SK-N-SH (cell line): ENCODE measurements at regions not wholly inside any gene's neighbourhood (a gene's known extent, or its start where the extent isn't known, plus 50 kb on each side); places are given as distances from the start of the nearest gene placed in this dataset.

Source experiments
- CTCF ChIA-PET: fragments of 300-600, 350-600 bp; formaldehyde crosslinking; extraction: SDS; loops from one replicate; lab custom pipeline; 2021; lab: Yijun Ruan, JAX
- POLR2A ChIA-PET: fragments of 350-600 bp; sonication (Branson Sonifier 250); formaldehyde crosslinking; extraction: SDS; loops from one replicate; lab custom pipeline; 2020; ENCODE audit warnings: antibody characterized with exemption, inconsistent platforms; lab: Yijun Ruan, JAX
- DNase-seq: peaks from one replicate; pipeline ENCODE4 v3.0.0; 2012
- H2AFZ ChIP-seq: fragments of 200-600 bp; sonication (generic); 2 replicates; pipeline ENCODE4 v1.8.1; 2016; ENCODE audit warnings: antibody characterized with exemption, mild to moderate bottlenecking, low read depth
- H3F3A ChIP-seq: fragments of 200-600 bp; sonication (generic); replicated peaks from 2 replicates; pipeline ENCODE3; 2016; ENCODE audit warnings: antibody characterized with exemption, mild to moderate bottlenecking; ENCODE audit not compliant: insufficient read depth
- H3K27ac ChIP-seq, 2 experiments: fragments of 200-500 bp in 1 of 2; fragments of 200-600 bp in 1 of 2; sonication (Bioruptor generic) in 1 of 2; sonication (generic), shearing (Covaris generic) in 1 of 2; 2 replicates each; pipeline versions ENCODE4 v1.5.1 to v1.6.1; 2014 to 2016; ENCODE audit warnings: low read depth in 2 of 2, inconsistent platforms in 1 of 2, low read length in 1 of 2, mild to moderate bottlenecking in 1 of 2, mixed read lengths in 1 of 2
- H3K27me3 ChIP-seq: fragments of 200-600 bp; sonication (generic), shearing (Covaris generic); 2 replicates; pipeline ENCODE4 v1.6.1; 2016; ENCODE audit warnings: mixed run types; ENCODE audit not compliant: insufficient read depth
- H3K36me3 ChIP-seq, 2 experiments: fragments of 200-500 bp in 1 of 2; fragments of 200-600 bp in 1 of 2; sonication (Bioruptor generic) in 1 of 2; sonication (generic) in 1 of 2; replicated peaks in 1 of 2; 2 replicates each; pipeline versions ENCODE3 to v1.5.1; 2014 to 2016; ENCODE audit warnings: low read length in 1 of 2, mild to moderate bottlenecking in 1 of 2; ENCODE audit not compliant: insufficient read depth in 2 of 2, control insufficient read depth in 1 of 2
- H3K4me1 ChIP-seq, 2 experiments: fragments of 200-500 bp in 1 of 2; fragments of 200-600 bp in 1 of 2; sonication (Bioruptor generic) in 1 of 2; sonication (generic), shearing (Covaris generic) in 1 of 2; 2 replicates each; pipeline versions ENCODE4 v1.5.1 to v1.6.1; 2014 to 2016; ENCODE audit warnings: low read depth in 1 of 2, low read length in 1 of 2, mixed run types in 1 of 2; ENCODE audit not compliant: insufficient read depth in 2 of 2, control insufficient read depth in 1 of 2
- H3K4me2 ChIP-seq: fragments of 200-600 bp; sonication (generic), shearing (Covaris generic); 2 replicates; pipeline ENCODE4 v1.6.1; 2017; ENCODE audit warnings: mixed run types
- H3K4me3 ChIP-seq, 2 experiments: fragments of 200-500 bp in 1 of 2; fragments of 200-600 bp in 1 of 2; sonication (Bioruptor generic) in 1 of 2; sonication (generic), shearing (Covaris generic) in 1 of 2; 2 replicates each; pipeline versions ENCODE4 v1.5.1 to v1.8.1; 2014 to 2016; ENCODE audit warnings: low read depth in 2 of 2, inconsistent platforms in 1 of 2, low read length in 1 of 2, mild to moderate bottlenecking in 1 of 2, mixed read lengths in 1 of 2, moderate library complexity in 1 of 2
- H3K79me2 ChIP-seq: fragments of 200-600 bp; sonication (generic); 2 replicates; pipeline ENCODE4 v1.8.1; 2017; ENCODE audit warnings: mild to moderate bottlenecking; ENCODE audit not compliant: insufficient read depth
- H3K9ac ChIP-seq: fragments of 200-600 bp; sonication (generic); 2 replicates; pipeline ENCODE4 v1.6.1; 2017; ENCODE audit warnings: mixed run types
- H3K9me2 ChIP-seq: fragments of 200-600 bp; sonication (generic); 2 replicates; pipeline ENCODE4 v1.6.1; 2017; ENCODE audit warnings: mixed run types
- H3K9me3 ChIP-seq: fragments of 200-600 bp; sonication (generic); 2 replicates; pipeline ENCODE4 v1.6.1; 2017; ENCODE audit warnings: mixed run types, mild to moderate bottlenecking, moderate library complexity
- H4K20me1 ChIP-seq: fragments of 200-600 bp; sonication (generic); 2 replicates; pipeline ENCODE4 v1.6.1; 2017; ENCODE audit warnings: mild to moderate bottlenecking, mixed run types; ENCODE audit not compliant: insufficient read depth
- CHD2 ChIP-seq: fragments of 150-350 bp; IDR thresholded peaks from 2 replicates; pipeline ENCODE4 v1.6.1; 2018; ENCODE audit warnings: low read length; ENCODE audit not compliant: partially characterized antibody
- CTCF ChIP-seq: fragments of 200-600 bp; sonication (generic); IDR thresholded peaks from 2 replicates; pipeline ENCODE4 v1.6.1; 2017; ENCODE audit warnings: antibody characterized with exemption, mild to moderate bottlenecking, moderate library complexity
- EP300 ChIP-seq, 2 experiments: IDR thresholded peaks; 2 replicates each; pipeline versions ENCODE4 v1.4.0 to v1.6.1; 2012; ENCODE audit warnings: borderline replicate concordance in 1 of 2, low read depth in 1 of 2, low read length in 1 of 2
- FOXJ3 ChIP-seq: sonication (generic); formaldehyde crosslinking; IDR thresholded peaks from 2 replicates; pipeline ENCODE4 v1.5.1; 2020; ENCODE audit warnings: mild to moderate bottlenecking, missing genetic modification reagents
- GABPA ChIP-seq: IDR thresholded peaks from 2 replicates; pipeline ENCODE4 v1.4.0; 2012; ENCODE audit warnings: low read depth, mild to moderate bottlenecking
- GATA2 ChIP-seq: sonication (generic); formaldehyde crosslinking; IDR thresholded peaks from 2 replicates; pipeline ENCODE4 v1.5.0; 2020; ENCODE audit warnings: mild to moderate bottlenecking, missing genetic modification reagents
- JUND ChIP-seq: IDR thresholded peaks from 2 replicates; pipeline ENCODE4 v1.4.0; 2012
- MXI1 ChIP-seq: IDR thresholded peaks from 2 replicates; pipeline ENCODE4 v1.6.1; 2012; ENCODE audit warnings: mild to moderate bottlenecking, low read depth, low read length, improper control_type of control experiment
- NFIC ChIP-seq: IDR thresholded peaks from 2 replicates; pipeline ENCODE4 v1.4.0; 2012; ENCODE audit warnings: borderline replicate concordance
- RAD21 ChIP-seq: IDR thresholded peaks from 2 replicates; pipeline ENCODE4 v1.6.1; 2012; ENCODE audit warnings: mild to moderate bottlenecking, low read length
- RXRA ChIP-seq: IDR thresholded peaks from 2 replicates; pipeline ENCODE4 v1.4.0; 2012; ENCODE audit warnings: low read depth, mild to moderate bottlenecking, borderline replicate concordance
- SMC3 ChIP-seq: IDR thresholded peaks from 2 replicates; pipeline ENCODE4 v1.6.1; 2012; ENCODE audit warnings: low read depth, low read length, improper control_type of control experiment
- TCF12 ChIP-seq: IDR thresholded peaks from 2 replicates; pipeline ENCODE4 v1.4.0; 2012
- TEAD4 ChIP-seq: IDR thresholded peaks from 2 replicates; pipeline ENCODE4 v1.4.0; 2012; ENCODE audit warnings: mild to moderate bottlenecking, borderline replicate concordance; ENCODE audit not compliant: insufficient read depth
- YY1 ChIP-seq: IDR thresholded peaks from 2 replicates; pipeline ENCODE4 v1.4.0; 2012; ENCODE audit warnings: low read depth, mild to moderate bottlenecking
- WGBS: methylation state at CpG from one replicate; pipeline ENCODE4 v1.1.6; 2017; ENCODE audit warnings: low lambda C conversion rate; 5-methylcytosine and 5-hydroxymethylcytosine counted together
- TF ChIP-seq, protein P1 (sequence below): IDR thresholded peaks from 2 replicates; pipeline ENCODE4 v1.4.0; 2012; ENCODE audit warnings: low read depth
- TF ChIP-seq, protein P2 (sequence below): IDR thresholded peaks from 2 replicates; pipeline ENCODE4 v1.6.1; 2012; ENCODE audit warnings: mild to moderate bottlenecking, low read depth, low read length, moderate library complexity

- no peak overlapping the region; a peak in 1 of 4 replicates for H3K4me3 ChIP-seq
- 0% methylated on average over 1 of the region's 1 CpG for WGBS
- ChIA-PET POLR2A (no interaction called here), CTCF (no interaction called here)
- H3K4me2 ChIP-seq, result no peak overlapping the region
- no peaks in the 10 kb centered on the region for H4K20me1 ChIP-seq
- H3K9ac ChIP-seq, result no peak overlapping the region
- H3F3A ChIP-seq, result peaks cover 5% of the 10 kb centered on the region
- H3K36me3 ChIP-seq, result no peaks in the 10 kb centered on the region
- H3K9me2 ChIP-seq, result no peaks in the 10 kb centered on the region
- peak; percentile 31; the same call in 1 of the 2 replicates for TF ChIP-seq NFIC
- TF ChIP-seq GABPA, result no peak
- peak in 1 of 2 experiments; percentile 21; a peak in 1 of 4 replicates for TF ChIP-seq EP300 (IDR thresholded peaks at IDR 0.05; ENCODE audit: borderline replicate concordance in 1 of 2, low read depth in 1 of 2, low read length in 1 of 2)
- peak; percentile 78 for TF ChIP-seq CTCF
- TF ChIP-seq YY1, result no peak
- no peak for TF ChIP-seq CHD2
- TF ChIP-seq TCF12, result peak; percentile 50; the same call in 1 of the 2 replicates
- peak; percentile 53 for TF ChIP-seq SMC3
- TF ChIP-seq MXI1, result no peak
- TF ChIP-seq TEAD4, result no peak
- TF ChIP-seq RAD21, result peak; percentile 78
- TF ChIP-seq, protein P1, sequence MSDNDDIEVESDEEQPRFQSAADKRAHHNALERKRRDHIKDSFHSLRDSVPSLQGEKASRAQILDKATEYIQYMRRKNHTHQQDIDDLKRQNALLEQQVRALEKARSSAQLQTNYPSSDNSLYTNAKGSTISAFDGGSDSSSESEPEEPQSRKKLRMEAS, result peak; percentile 67
- H3K27ac ChIP-seq, result peak overlapping the region; percentile 12 to 76; a peak in 3 of 4 replicates
- H3K27me3 ChIP-seq, result no peaks in the 10 kb centered on the region
- H3K4me1 ChIP-seq, result peaks cover 7 to 14% of the 10 kb centered on the region in 2 experiments
- no peak for DNase-seq
- H2AFZ ChIP-seq, result peak overlapping the region; percentile 3; the same call in 1 of the 2 replicates
- no peaks in the 10 kb centered on the region; the same call in 1 of the 2 replicates for H3K79me2 ChIP-seq
- H3K9me3 ChIP-seq, result peaks cover 9% of the 10 kb centered on the region; the same call in 1 of the 2 replicates
Observed at GRCh38 chr13:79775830-79776229, 294.9 kb downstream of the NDFIP2 start.

GRCh38 chr13:79772811-79773210, 291.9 kb downstream of the NDFIP2 start:
- WGBS, result 14% methylated on average over 1 of the region's 1 CpG
- CTCF ChIA-PET, result interaction anchor here (1.2 kb wide), 1 partner anchor 94 kb away, joined by 3 read pairs; no protein-coding TSS in a partner anchor
- H3F3A ChIP-seq, result peaks cover 5% of the 10 kb centered on the region
- H3K79me2 ChIP-seq, result no peaks in the 10 kb centered on the region
- H3K27me3 ChIP-seq, result no peaks in the 10 kb centered on the region
- H3K9me3 ChIP-seq, result peaks cover 10% of the 10 kb centered on the region
- H2AFZ ChIP-seq, result no peak overlapping the region
- H3K9ac ChIP-seq, result no peak overlapping the region
- no peak overlapping the region for H3K27ac ChIP-seq
- POLR2A ChIA-PET, result no interaction called here
- no peaks in the 10 kb centered on the region for H3K9me2 ChIP-seq
- no peak overlapping the region for H3K4me3 ChIP-seq
- no peaks in the 10 kb centered on the region for H3K36me3 ChIP-seq
- H3K4me1 ChIP-seq, result peaks cover 0 to 5% of the 10 kb centered on the region in 2 experiments; a peak in 1 of 4 replicates
- H4K20me1 ChIP-seq, result no peaks in the 10 kb centered on the region
- H3K4me2 ChIP-seq, result no peak overlapping the region
- TF ChIP-seq MXI1 (no peak), NFIC (peak; percentile 53; the same call in 1 of the 2 replicates), GATA2 (CRISPR knock-in tag) (no peak), TEAD4 (no peak), JUND (no peak), FOXJ3 (no peak), RXRA (no peak)
- TF ChIP-seq, protein P2, sequence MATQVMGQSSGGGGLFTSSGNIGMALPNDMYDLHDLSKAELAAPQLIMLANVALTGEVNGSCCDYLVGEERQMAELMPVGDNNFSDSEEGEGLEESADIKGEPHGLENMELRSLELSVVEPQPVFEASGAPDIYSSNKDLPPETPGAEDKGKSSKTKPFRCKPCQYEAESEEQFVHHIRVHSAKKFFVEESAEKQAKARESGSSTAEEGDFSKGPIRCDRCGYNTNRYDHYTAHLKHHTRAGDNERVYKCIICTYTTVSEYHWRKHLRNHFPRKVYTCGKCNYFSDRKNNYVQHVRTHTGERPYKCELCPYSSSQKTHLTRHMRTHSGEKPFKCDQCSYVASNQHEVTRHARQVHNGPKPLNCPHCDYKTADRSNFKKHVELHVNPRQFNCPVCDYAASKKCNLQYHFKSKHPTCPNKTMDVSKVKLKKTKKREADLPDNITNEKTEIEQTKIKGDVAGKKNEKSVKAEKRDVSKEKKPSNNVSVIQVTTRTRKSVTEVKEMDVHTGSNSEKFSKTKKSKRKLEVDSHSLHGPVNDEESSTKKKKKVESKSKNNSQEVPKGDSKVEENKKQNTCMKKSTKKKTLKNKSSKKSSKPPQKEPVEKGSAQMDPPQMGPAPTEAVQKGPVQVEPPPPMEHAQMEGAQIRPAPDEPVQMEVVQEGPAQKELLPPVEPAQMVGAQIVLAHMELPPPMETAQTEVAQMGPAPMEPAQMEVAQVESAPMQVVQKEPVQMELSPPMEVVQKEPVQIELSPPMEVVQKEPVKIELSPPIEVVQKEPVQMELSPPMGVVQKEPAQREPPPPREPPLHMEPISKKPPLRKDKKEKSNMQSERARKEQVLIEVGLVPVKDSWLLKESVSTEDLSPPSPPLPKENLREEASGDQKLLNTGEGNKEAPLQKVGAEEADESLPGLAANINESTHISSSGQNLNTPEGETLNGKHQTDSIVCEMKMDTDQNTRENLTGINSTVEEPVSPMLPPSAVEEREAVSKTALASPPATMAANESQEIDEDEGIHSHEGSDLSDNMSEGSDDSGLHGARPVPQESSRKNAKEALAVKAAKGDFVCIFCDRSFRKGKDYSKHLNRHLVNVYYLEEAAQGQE, result no peak
- DNase-seq, result no peak
